ENCODE measurements at regions not wholly inside any gene's neighbourhood (a gene's known extent, or its start where the extent isn't known, plus 50 kb on each side); places are given as distances from the start of the nearest gene placed in this dataset.

GRCh38 chr12:127912035-127912665 lies 354.8 kb upstream of the TMEM132C start:
- H3K36me3 Mint-ChIP-seq: no peaks in the 10 kb centered on the region
- no peaks in the 10 kb centered on the region for H3K9me3 Mint-ChIP-seq (ENCODE audit: low read depth)
- no peak overlapping the region for H3K4me3 Mint-ChIP-seq
- no peak overlapping the region for H3K27ac Mint-ChIP-seq
- H3K4me1 Mint-ChIP-seq (ENCODE audit: low read depth): no peaks in the 10 kb centered on the region
- H3K27me3 Mint-ChIP-seq: no peaks in the 10 kb centered on the region

GRCh38 chr12:127923501-127923900 lies 343.5 kb upstream of the TMEM132C start:
- H3K27me3 Mint-ChIP-seq: no peaks in the 10 kb centered on the region
- H3K4me3 Mint-ChIP-seq: no peak overlapping the region
- H3K9me3 Mint-ChIP-seq (ENCODE audit: low read depth): no peaks in the 10 kb centered on the region
- H3K27ac Mint-ChIP-seq: no peak overlapping the region
- H3K4me1 Mint-ChIP-seq (ENCODE audit: low read depth): no peaks in the 10 kb centered on the region
- H3K36me3 Mint-ChIP-seq: no peaks in the 10 kb centered on the region

- no peaks in the 10 kb centered on the region for H3K4me1 Mint-ChIP-seq (ENCODE audit: low read depth)
- no peaks in the 10 kb centered on the region for H3K27me3 Mint-ChIP-seq
- no peak overlapping the region for H3K27ac Mint-ChIP-seq
- no peaks in the 10 kb centered on the region for H3K9me3 Mint-ChIP-seq (ENCODE audit: low read depth)
- no peak overlapping the region for H3K4me3 Mint-ChIP-seq
- H3K36me3 Mint-ChIP-seq: no peaks in the 10 kb centered on the region
Measured at GRCh38 chr12:127925971-127926370, 341.0 kb upstream of the TMEM132C start.

GRCh38 chr12:127928178-127928577 lies 338.8 kb upstream of the TMEM132C start:
- no peak overlapping the region for H3K27ac Mint-ChIP-seq
- no peak overlapping the region for H3K4me3 Mint-ChIP-seq
- no peaks in the 10 kb centered on the region for H3K36me3 Mint-ChIP-seq
- H3K9me3 Mint-ChIP-seq (ENCODE audit: low read depth): no peaks in the 10 kb centered on the region
- H3K4me1 Mint-ChIP-seq (ENCODE audit: low read depth): no peaks in the 10 kb centered on the region
- no peaks in the 10 kb centered on the region for H3K27me3 Mint-ChIP-seq

- Mint-ChIP-seq H3K27ac (no peak overlapping the region), H3K4me1 (ENCODE audit: low read depth) (no peaks in the 10 kb centered on the region), H3K36me3 (no peaks in the 10 kb centered on the region), H3K9me3 (ENCODE audit: low read depth) (no peaks in the 10 kb centered on the region), H3K27me3 (no peaks in the 10 kb centered on the region), H3K4me3 (no peak overlapping the region)
Measured at GRCh38 chr12:127928615-127929571, 338.1 kb upstream of the TMEM132C start.

GRCh38 chr12:127930122-127930521 lies 336.8 kb upstream of the TMEM132C start:
- Mint-ChIP-seq H3K27me3 (no peaks in the 10 kb centered on the region), H3K36me3 (no peaks in the 10 kb centered on the region), H3K4me3 (no peak overlapping the region), H3K4me1 (ENCODE audit: low read depth) (no peaks in the 10 kb centered on the region), H3K9me3 (ENCODE audit: low read depth) (no peaks in the 10 kb centered on the region), H3K27ac (no peak overlapping the region)

- no peaks in the 10 kb centered on the region for H3K4me1 Mint-ChIP-seq (ENCODE audit: low read depth)
- H3K27me3 Mint-ChIP-seq: no peaks in the 10 kb centered on the region
- H3K9me3 Mint-ChIP-seq (ENCODE audit: low read depth): peaks cover 3% of the 10 kb centered on the region
- H3K36me3 Mint-ChIP-seq: no peaks in the 10 kb centered on the region
- no peak overlapping the region for H3K4me3 Mint-ChIP-seq
- no peak overlapping the region for H3K27ac Mint-ChIP-seq
Measured at GRCh38 chr12:127934409-127934808, 332.6 kb upstream of the TMEM132C start.

GRCh38 chr12:127936463-127936862 lies 330.5 kb upstream of the TMEM132C start:
- Mint-ChIP-seq H3K36me3 (no peaks in the 10 kb centered on the region), H3K4me3 (no peak overlapping the region), H3K4me1 (ENCODE audit: low read depth) (no peaks in the 10 kb centered on the region), H3K27ac (no peak overlapping the region), H3K27me3 (no peaks in the 10 kb centered on the region), H3K9me3 (ENCODE audit: low read depth) (peaks cover 10% of the 10 kb centered on the region)

- Mint-ChIP-seq H3K27ac (no peak overlapping the region), H3K9me3 (ENCODE audit: low read depth) (peaks cover 18% of the 10 kb centered on the region), H3K4me3 (no peak overlapping the region), H3K36me3 (no peaks in the 10 kb centered on the region), H3K27me3 (no peaks in the 10 kb centered on the region), H3K4me1 (ENCODE audit: low read depth) (no peaks in the 10 kb centered on the region)
Measured at GRCh38 chr12:127941332-127941731, 325.6 kb upstream of the TMEM132C start.

GRCh38 chr12:127942981-127943380 lies 324.0 kb upstream of the TMEM132C start:
- Mint-ChIP-seq H3K27ac (no peak overlapping the region), H3K9me3 (ENCODE audit: low read depth) (peaks cover 24% of the 10 kb centered on the region), H3K36me3 (no peaks in the 10 kb centered on the region), H3K4me1 (ENCODE audit: low read depth) (no peaks in the 10 kb centered on the region), H3K4me3 (no peak overlapping the region), H3K27me3 (no peaks in the 10 kb centered on the region)

- Mint-ChIP-seq H3K4me1 (ENCODE audit: low read depth) (no peaks in the 10 kb centered on the region), H3K9me3 (ENCODE audit: low read depth) (peaks cover 24% of the 10 kb centered on the region), H3K4me3 (no peak overlapping the region), H3K27me3 (no peaks in the 10 kb centered on the region), H3K36me3 (no peaks in the 10 kb centered on the region), H3K27ac (no peak overlapping the region)
Measured at GRCh38 chr12:127943481-127944210, 323.3 kb upstream of the TMEM132C start.

- Mint-ChIP-seq H3K36me3 (no peaks in the 10 kb centered on the region), H3K27ac (no peak overlapping the region), H3K4me1 (ENCODE audit: low read depth) (no peaks in the 10 kb centered on the region), H3K27me3 (no peaks in the 10 kb centered on the region), H3K9me3 (ENCODE audit: low read depth) (peaks cover 21% of the 10 kb centered on the region), H3K4me3 (no peak overlapping the region)
Measured at GRCh38 chr12:127944211-127944899, 322.6 kb upstream of the TMEM132C start.

GRCh38 chr12:127957001-127957660 lies 309.8 kb upstream of the TMEM132C start:
- Mint-ChIP-seq H3K4me3 (no peak overlapping the region), H3K4me1 (ENCODE audit: low read depth) (no peaks in the 10 kb centered on the region), H3K27me3 (no peaks in the 10 kb centered on the region), H3K36me3 (no peaks in the 10 kb centered on the region), H3K9me3 (ENCODE audit: low read depth) (no peaks in the 10 kb centered on the region), H3K27ac (no peak overlapping the region)

- no peaks in the 10 kb centered on the region for H3K4me1 Mint-ChIP-seq (ENCODE audit: low read depth)
- peaks cover 7% of the 10 kb centered on the region for H3K9me3 Mint-ChIP-seq (ENCODE audit: low read depth)
- H3K36me3 Mint-ChIP-seq: no peaks in the 10 kb centered on the region
- no peak overlapping the region for H3K27ac Mint-ChIP-seq
- H3K4me3 Mint-ChIP-seq: no peak overlapping the region
- no peaks in the 10 kb centered on the region for H3K27me3 Mint-ChIP-seq
Measured at GRCh38 chr12:127962303-127962702, 304.7 kb upstream of the TMEM132C start.
